ENCODE measurements at regions not wholly inside any gene's neighbourhood (a gene's known extent, or its start where the extent isn't known, plus 50 kb on each side); places are given as distances from the start of the nearest gene placed in this dataset.

GRCh38 chr17:27365329-27365945, 71.5 kb downstream of the WSB1 start:
- in situ Hi-C loops (cut with MboI; ENCODE audit: low sequenced_read_pairs), result loop anchor here (25.0 kb wide), 1 partner anchor 397 kb away; no protein-coding TSS in a partner anchor

DNA sequence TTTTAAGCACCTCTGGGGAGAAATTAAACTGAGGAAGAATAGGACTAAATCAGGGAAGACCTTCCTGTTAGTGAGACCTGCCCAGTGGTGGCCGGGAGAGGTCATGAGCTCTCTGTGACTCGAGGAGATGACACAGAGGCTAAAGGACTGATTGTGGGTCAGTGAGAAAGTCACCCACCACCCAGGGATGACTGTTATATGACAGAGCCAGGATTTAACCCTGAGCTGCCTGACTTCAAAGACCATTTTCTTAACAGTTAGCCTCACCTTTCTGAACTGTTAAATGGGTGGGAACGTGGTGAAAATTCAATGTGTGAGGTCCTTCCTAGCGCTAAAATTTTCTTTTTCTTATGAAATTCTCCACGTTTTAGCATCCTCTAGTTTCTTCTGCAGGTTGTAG, 72.5 kb downstream of the WSB1 start:
- in situ Hi-C loops (cut with MboI; ENCODE audit: low sequenced_read_pairs), result loop anchor here (25.0 kb wide), 1 partner anchor 396 kb away; no protein-coding TSS in a partner anchor

GRCh38 chr17:27367121-27367981, 73.4 kb downstream of the WSB1 start:
- in situ Hi-C loops (cut with MboI; ENCODE audit: low sequenced_read_pairs), result loop anchor here (25.0 kb wide), 1 partner anchor 395 kb away; no protein-coding TSS in a partner anchor

DNA sequence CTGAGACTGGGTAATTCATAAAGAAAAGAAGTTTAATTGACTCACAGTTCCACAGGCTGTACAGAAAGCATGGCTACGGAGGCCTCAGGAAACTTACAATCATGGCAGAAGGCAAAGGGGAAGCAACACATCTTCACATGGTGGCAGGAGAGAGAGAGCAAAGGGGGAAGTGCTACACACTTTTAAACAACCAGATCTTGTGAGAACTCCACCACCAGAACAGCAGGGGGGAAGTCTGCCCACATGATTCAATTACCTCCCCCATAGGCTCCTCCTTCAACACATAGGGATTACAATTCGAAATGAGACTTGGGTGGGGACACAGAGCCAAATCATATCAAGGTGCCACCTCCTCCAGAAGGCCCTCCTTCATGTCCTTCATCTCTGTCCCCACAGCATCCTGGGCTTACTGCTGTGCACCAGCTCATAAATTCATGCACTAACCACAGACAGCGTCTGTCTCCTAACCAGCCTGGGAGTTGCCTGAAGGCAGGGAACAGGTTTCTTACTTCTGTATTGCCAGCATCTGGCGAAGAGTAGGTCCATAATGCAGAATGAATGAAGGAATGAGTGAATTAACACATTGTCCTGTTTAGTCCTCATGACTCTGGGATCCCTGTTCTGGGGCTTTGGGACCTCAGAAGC, 74.4 kb downstream of the WSB1 start:
- in situ Hi-C loops (cut with MboI; ENCODE audit: low sequenced_read_pairs), result loop anchor here (25.0 kb wide), 1 partner anchor 394 kb away; no protein-coding TSS in a partner anchor

GRCh38 chr17:27368980-27369379, 75.1 kb downstream of the WSB1 start:
- in situ Hi-C loops (cut with MboI; ENCODE audit: low sequenced_read_pairs), result loop anchor here (25.0 kb wide), 1 partner anchor 393 kb away; no protein-coding TSS in a partner anchor

DNA sequence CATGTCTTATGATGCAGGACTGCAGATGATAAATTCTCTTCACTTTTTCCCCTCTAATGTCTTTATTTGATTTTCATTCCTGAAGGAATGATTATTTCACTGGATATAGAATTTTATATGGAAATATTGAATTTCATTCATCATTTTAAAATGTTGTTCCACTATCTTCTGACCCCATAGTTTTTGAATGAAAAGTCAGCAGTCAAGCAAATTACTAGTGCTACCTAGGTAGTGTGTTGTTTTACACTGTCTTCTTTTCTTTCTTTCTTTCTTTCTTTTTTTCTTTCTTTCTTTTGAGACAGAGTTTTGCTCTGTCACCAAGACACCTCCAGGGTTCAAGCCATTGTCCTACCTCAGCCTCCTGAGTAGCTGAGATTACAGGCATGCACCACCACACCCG, 76.9 kb downstream of the WSB1 start:
- in situ Hi-C loops (cut with MboI; ENCODE audit: low sequenced_read_pairs), result loop anchor here (10.0 to 25.0 kb wide), 2 partner anchors 224 to 392 kb away; no protein-coding TSS in a partner anchor

DNA sequence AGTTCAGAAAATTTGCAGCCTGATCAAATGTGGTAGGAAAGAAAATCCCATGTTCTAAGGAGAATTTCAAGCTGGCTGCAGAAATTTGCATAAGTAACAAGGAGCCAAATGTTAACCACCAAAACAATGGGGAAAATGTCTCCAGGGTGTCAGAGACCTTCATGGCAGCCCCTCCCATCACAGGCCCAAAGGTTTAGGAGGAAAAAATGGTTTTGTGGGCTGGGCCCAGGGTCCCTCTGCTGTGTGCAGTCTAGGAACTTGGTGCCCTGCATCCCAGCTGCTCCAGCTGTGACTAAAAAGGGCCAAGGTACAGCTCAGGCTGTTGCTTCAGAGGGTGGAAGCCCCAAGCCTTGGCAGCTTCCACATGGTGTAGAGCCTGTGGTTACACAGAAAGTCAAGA, 79.8 kb downstream of the WSB1 start:
- in situ Hi-C loops (cut with MboI; ENCODE audit: low sequenced_read_pairs), result loop anchor here (10.0 to 25.0 kb wide), 2 partner anchors 221 to 389 kb away; no protein-coding TSS in a partner anchor

GRCh38 chr17:27376637-27377547, 79.4 kb upstream of the KSR1 start:
- in situ Hi-C loops (cut with MboI; ENCODE audit: low sequenced_read_pairs), result loop anchor here (10.0 kb wide), 1 partner anchor 218 kb away; no protein-coding TSS in a partner anchor

- in situ Hi-C loops (cut with MboI; ENCODE audit: low sequenced_read_pairs), result loop anchor here (10.0 kb wide), 1 partner anchor 216 kb away; no protein-coding TSS in a partner anchor
Measured at GRCh38 chr17:27378482-27379175, 77.6 kb upstream of the KSR1 start.

GRCh38 chr17:27379888-27380533, 76.2 kb upstream of the KSR1 start:
- in situ Hi-C loops (cut with MboI; ENCODE audit: low sequenced_read_pairs), result loop anchor here (10.0 kb wide), 1 partner anchor 215 kb away; no protein-coding TSS in a partner anchor

- in situ Hi-C loops (cut with MboI; ENCODE audit: low sequenced_read_pairs), result no loop called here
Measured at GRCh38 chr17:27380551-27380950, 75.7 kb upstream of the KSR1 start.

DNA sequence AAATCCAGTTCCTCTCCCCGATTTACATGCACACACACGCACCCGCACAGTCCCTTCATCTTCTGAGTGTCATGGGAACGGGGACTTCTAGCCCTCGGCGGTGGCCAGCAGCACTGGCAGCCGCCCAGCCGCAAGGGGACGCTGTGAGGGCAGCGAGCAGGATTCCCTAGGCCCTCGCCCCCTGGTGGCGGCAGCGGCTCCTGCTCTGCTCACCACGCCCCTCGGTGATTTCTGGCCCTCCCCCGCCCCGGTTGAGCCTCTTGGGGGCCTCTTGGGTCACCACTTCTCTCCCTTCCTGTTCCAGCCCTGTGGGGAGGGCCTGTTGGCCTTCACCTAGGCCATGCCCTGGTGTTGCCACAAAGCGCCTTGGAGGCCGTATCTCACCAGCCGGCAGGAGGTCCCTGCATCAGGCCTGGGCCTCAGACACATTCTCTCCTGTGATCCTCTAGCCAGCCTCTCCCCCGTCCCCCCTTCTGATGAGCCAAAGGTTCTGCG, 75.2 kb upstream of the KSR1 start:
- in situ Hi-C loops (cut with MboI; ENCODE audit: low sequenced_read_pairs), result no loop called here

- in situ Hi-C loops (cut with MboI; ENCODE audit: low sequenced_read_pairs), result no loop called here
Measured at GRCh38 chr17:27382025-27382424, 74.2 kb upstream of the KSR1 start.

DNA sequence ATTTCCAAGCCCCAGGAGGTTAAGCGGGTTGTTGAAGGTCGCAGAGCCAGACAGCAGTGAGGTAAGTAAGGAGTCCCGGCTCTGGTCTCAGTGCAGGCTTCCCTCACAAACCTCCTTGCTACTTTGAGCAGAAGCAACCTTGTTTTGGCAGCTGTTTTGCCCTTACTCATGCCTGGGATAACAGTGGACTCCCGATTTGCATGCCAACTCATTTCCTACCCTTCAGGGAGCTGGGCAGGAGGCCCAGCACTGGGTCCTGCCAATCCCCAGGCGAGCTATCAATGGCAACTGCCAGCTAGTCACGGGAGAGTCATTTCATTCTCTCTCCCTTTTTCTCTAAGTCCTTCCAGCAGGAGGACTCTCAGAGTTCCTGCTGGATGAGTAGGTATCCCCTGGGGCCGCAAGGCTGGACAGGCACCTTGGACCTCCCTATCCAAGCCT, 72.0 kb upstream of the KSR1 start:
- in situ Hi-C loops (cut with MboI; ENCODE audit: low sequenced_read_pairs), result no loop called here

DNA sequence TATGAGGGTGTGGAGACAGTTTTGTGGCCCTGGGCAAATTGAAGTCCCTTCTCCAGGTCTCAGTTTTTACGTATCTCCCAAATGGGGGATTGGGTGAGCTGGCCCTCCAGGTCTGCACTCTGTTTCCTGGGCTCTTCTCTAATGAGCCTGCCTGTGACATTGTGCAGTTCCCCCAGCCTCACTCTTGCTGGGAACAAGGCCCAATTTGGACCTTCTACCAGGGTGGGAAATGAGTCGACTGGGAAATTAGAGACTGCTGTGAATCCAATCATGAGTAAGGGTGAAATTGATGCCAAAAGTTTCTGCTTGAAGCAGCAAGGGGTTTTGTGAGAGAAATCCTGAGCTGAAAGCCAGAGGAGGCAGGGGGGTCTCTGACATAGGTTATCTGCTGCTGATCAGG, 71.5 kb upstream of the KSR1 start:
- in situ Hi-C loops (cut with MboI; ENCODE audit: low sequenced_read_pairs), result no loop called here

- in situ Hi-C loops (cut with MboI; ENCODE audit: low sequenced_read_pairs), result no loop called here
Measured at GRCh38 chr17:27385626-27386025, 70.6 kb upstream of the KSR1 start.

- in situ Hi-C loops (cut with MboI; ENCODE audit: low sequenced_read_pairs), result no loop called here
Measured at GRCh38 chr17:27386206-27387075, 69.8 kb upstream of the KSR1 start.

Measured in HL-60/S4 (cell line).